Osteocyte (in vitro differentiated cells): ENCODE measurements at regions not wholly inside any gene's neighbourhood (a gene's known extent, or its start where the extent isn't known, plus 50 kb on each side); places are given as distances from the start of the nearest gene placed in this dataset.

Experiments
- DNase-seq: peaks from one replicate; pipeline ENCODE4 v3.0.0; 2021; ENCODE audit warnings: mixed read lengths; ENCODE audit not compliant: unreplicated experiment; ENCODE audit errors: extremely low spot score
- H3K27ac Mint-ChIP-seq: one replicate; pipeline ENCODE4 v1.8.0; 2021; ENCODE audit warnings: mild to moderate bottlenecking, mixed read lengths; ENCODE audit not compliant: unreplicated experiment
- H3K27me3 Mint-ChIP-seq: one replicate; pipeline ENCODE4 v1.8.0; 2021; ENCODE audit warnings: mixed read lengths; ENCODE audit not compliant: unreplicated experiment
- H3K36me3 Mint-ChIP-seq: one replicate; pipeline ENCODE4 v1.8.0; 2021; ENCODE audit warnings: mixed read lengths; ENCODE audit not compliant: unreplicated experiment
- H3K4me1 Mint-ChIP-seq: one replicate; pipeline ENCODE4 v1.8.0; 2021; ENCODE audit warnings: mixed read lengths; ENCODE audit not compliant: unreplicated experiment
- H3K4me3 Mint-ChIP-seq: one replicate; pipeline ENCODE4 v1.8.0; 2021; ENCODE audit warnings: mild to moderate bottlenecking, moderate library complexity, mixed read lengths; ENCODE audit not compliant: unreplicated experiment
- H3K9me3 Mint-ChIP-seq: one replicate; pipeline ENCODE4 v1.8.0; 2021; ENCODE audit warnings: mixed read lengths; ENCODE audit not compliant: unreplicated experiment
- TF ChIP-seq, protein P1 (sequence below): fragments of 200-600 bp; sonication (generic); IDR thresholded peaks from 2 replicates; pipeline ENCODE4 v1.5.0; 2021; ENCODE audit warnings: antibody characterized with exemption, mild to moderate bottlenecking, moderate library complexity

DNA sequence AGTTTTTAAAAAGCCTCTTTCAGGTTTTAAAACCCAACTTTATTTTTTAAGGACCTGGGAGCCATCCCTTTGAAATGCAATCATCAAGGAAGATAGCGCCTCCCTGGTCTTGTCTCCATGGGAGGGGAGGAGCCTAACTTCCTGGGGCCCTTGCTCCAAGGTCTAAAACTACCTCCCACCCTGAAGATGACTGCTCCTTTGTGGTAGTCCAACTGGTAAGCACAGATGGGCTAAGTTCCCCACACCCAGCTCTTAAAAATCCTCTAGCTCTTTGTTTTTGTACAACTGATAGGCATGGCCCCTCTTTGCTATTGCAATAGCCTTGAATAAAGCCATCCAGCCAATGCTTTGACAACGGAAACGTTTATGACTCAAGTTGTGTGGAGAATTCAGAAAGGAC, 716.8 kb downstream of the CBLN2 start:
- Mint-ChIP-seq H3K36me3 (no peaks in the 10 kb centered on the region), H3K27me3 (no peaks in the 10 kb centered on the region)

DNA sequence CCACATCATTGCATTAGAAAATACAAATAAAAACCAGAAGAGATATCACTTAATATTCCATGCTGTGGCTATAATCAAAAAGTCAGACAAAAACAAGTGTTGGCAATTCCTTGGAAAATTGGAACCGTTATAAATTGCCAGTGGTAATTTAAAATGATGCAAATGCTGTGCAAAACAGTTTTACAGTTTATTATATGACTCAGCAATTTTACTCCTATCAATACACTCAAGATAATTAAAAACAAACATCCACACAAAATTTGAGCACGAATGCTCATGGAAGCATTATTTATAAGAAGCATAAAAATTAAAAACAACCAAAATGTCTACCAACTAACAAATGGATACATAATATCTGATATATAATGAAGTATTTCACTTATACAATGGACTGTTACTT, 728.8 kb downstream of the CBLN2 start:
- no peaks in the 10 kb centered on the region for H3K36me3 Mint-ChIP-seq
- TF ChIP-seq, protein P1, sequence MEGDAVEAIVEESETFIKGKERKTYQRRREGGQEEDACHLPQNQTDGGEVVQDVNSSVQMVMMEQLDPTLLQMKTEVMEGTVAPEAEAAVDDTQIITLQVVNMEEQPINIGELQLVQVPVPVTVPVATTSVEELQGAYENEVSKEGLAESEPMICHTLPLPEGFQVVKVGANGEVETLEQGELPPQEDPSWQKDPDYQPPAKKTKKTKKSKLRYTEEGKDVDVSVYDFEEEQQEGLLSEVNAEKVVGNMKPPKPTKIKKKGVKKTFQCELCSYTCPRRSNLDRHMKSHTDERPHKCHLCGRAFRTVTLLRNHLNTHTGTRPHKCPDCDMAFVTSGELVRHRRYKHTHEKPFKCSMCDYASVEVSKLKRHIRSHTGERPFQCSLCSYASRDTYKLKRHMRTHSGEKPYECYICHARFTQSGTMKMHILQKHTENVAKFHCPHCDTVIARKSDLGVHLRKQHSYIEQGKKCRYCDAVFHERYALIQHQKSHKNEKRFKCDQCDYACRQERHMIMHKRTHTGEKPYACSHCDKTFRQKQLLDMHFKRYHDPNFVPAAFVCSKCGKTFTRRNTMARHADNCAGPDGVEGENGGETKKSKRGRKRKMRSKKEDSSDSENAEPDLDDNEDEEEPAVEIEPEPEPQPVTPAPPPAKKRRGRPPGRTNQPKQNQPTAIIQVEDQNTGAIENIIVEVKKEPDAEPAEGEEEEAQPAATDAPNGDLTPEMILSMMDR: no peak
- no peaks in the 10 kb centered on the region for H3K27me3 Mint-ChIP-seq
- DNase-seq: no peak
- H3K4me3 Mint-ChIP-seq: no peak overlapping the region
- peaks cover 35% of the 10 kb centered on the region for H3K9me3 Mint-ChIP-seq
- H3K27ac Mint-ChIP-seq: no peak overlapping the region
- no peaks in the 10 kb centered on the region for H3K4me1 Mint-ChIP-seq

More for the DNA sequence above, 716.8 kb downstream of the CBLN2 start:
- TF ChIP-seq, protein P1: no peak
- DNase-seq: no peak
- Mint-ChIP-seq H3K4me3 (no peak overlapping the region), H3K27ac (no peak overlapping the region), H3K4me1 (no peaks in the 10 kb centered on the region), H3K9me3 (peaks cover 25% of the 10 kb centered on the region)

DNA sequence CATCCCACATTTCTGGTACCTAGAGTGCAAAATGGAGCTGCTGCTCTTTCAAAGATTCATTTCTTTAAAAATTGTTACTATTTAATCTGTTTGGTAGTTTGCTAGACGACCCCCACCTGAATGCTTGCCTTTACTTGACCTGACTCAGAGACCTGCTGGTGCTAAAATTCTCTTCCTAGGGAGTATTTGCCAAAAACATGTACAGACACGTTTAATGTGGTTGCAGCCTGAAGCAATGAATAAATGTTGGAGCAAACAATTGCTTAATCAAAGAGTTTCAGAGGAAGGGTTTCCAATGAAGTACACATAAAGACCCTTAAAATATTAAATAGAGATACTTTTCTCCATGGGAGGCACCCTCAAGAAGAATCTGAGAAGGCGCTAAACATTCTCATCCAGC, 734.4 kb downstream of the CBLN2 start:
- no peaks in the 10 kb centered on the region for H3K4me1 Mint-ChIP-seq
- no peak overlapping the region for H3K4me3 Mint-ChIP-seq
- H3K9me3 Mint-ChIP-seq: peaks cover 28% of the 10 kb centered on the region
- H3K36me3 Mint-ChIP-seq: no peaks in the 10 kb centered on the region
- H3K27ac Mint-ChIP-seq: no peak overlapping the region
- DNase-seq: no peak
- no peaks in the 10 kb centered on the region for H3K27me3 Mint-ChIP-seq
- TF ChIP-seq, protein P1: no peak

DNA sequence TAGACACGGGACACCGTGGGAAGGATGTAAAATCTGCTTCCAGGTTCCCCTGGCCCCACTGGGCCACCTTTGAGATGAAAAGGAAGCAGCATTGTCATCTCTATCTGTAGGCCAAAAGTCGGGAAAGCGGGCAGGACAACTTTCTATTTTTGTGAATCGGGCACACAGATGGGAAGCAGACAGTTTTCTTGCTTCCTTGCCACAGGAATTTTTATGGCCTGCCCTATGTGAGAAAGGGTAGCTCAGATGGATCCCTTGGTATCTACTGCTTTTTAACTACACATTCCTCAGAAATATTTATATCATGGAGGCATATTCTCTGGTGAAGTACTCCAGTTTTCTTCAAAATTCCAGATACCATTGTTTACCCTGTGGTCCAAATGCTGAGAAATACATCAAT, 735.5 kb downstream of the CBLN2 start:
- H3K4me1 Mint-ChIP-seq: no peaks in the 10 kb centered on the region
- H3K36me3 Mint-ChIP-seq: no peaks in the 10 kb centered on the region
- TF ChIP-seq, protein P1: no peak
- peaks cover 26% of the 10 kb centered on the region for H3K9me3 Mint-ChIP-seq
- DNase-seq: no peak
- H3K27me3 Mint-ChIP-seq: no peaks in the 10 kb centered on the region
- no peak overlapping the region for H3K4me3 Mint-ChIP-seq
- no peak overlapping the region for H3K27ac Mint-ChIP-seq

DNA sequence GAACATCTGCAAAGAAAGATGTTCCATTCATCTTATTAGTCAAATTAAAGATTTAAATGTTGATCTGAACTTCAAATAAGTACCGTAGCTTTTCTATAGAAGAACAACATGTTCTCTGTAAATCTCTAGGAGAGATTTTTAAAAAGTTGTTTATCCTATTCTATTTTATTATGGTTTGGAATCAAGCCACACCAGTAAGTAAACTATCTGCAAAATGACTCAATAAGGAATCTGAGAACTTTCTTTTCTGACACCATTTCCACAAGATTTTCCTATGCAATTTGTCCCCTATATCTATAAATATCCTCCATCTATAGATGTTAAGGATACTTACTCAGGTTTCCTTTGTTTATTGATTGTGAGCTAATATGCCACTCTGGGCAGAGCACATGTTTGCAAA, 736.6 kb downstream of the CBLN2 start:
- DNase-seq: no peak
- Mint-ChIP-seq H3K36me3 (no peaks in the 10 kb centered on the region), H3K27me3 (no peaks in the 10 kb centered on the region), H3K4me1 (no peaks in the 10 kb centered on the region), H3K4me3 (no peak overlapping the region), H3K27ac (no peak overlapping the region), H3K9me3 (peaks cover 20% of the 10 kb centered on the region)
- TF ChIP-seq, protein P1: no peak
